GM12878 (cell line): ENCODE measurements at regions not wholly inside any gene's neighbourhood (a gene's known extent, or its start where the extent isn't known, plus 50 kb on each side); places are given as distances from the start of the nearest gene placed in this dataset.

ENCODE experiments used
- CREB1 ChIP-seq: IDR thresholded peaks from 2 replicates; pipeline ENCODE4 v1.6.1; 2012; ENCODE audit warnings: low read depth, mild to moderate bottlenecking, inconsistent platforms
- CTCF ChIP-seq, 3 experiments: IDR thresholded peaks in 2 of 3; conservative IDR thresholded peaks in 1 of 3; 2 replicates each; pipeline ENCODE4 v1.5.1; 2011; ENCODE audit warnings: low read depth in 3 of 3, low read length in 3 of 3, mild to moderate bottlenecking in 3 of 3, control low read depth in 2 of 3, moderate library complexity in 2 of 3, inconsistent platforms in 1 of 3, mixed read lengths in 1 of 3; ENCODE audit not compliant: control insufficient read depth in 2 of 3, insufficient read depth in 1 of 3; ENCODE audit errors: extremely low read depth in 1 of 3
- GABPA ChIP-seq: IDR thresholded peaks from 2 replicates; pipeline ENCODE4 v1.6.1; 2014; ENCODE audit warnings: antibody characterized with exemption, low read depth, mild to moderate bottlenecking, inconsistent platforms
- MAX ChIP-seq: IDR thresholded peaks from 2 replicates; pipeline ENCODE4 v1.6.1; 2012; ENCODE audit warnings: low read depth, low read length, improper control_type of control experiment
- MXI1 ChIP-seq: fragments of 150-350 bp; IDR thresholded peaks from 2 replicates; pipeline ENCODE4 v1.6.1; 2011; ENCODE audit warnings: low read depth, mild to moderate bottlenecking, inconsistent platforms, low read length, improper control_type of control experiment
- NFYB ChIP-seq: IDR thresholded peaks from 2 replicates; pipeline ENCODE4 v1.6.1; 2011; ENCODE audit warnings: low read depth, mild to moderate bottlenecking, low read length, improper control_type of control experiment, moderate library complexity; ENCODE audit not compliant: insufficient read depth
- PKNOX1 ChIP-seq: fragments of 450-650 bp; IDR thresholded peaks from 2 replicates; pipeline ENCODE4 v1.6.1; 2016; ENCODE audit warnings: mild to moderate bottlenecking
- RB1 ChIP-seq: fragments of 450-650 bp; formaldehyde crosslinking; IDR thresholded peaks from 2 replicates; pipeline ENCODE4 v1.6.1; 2017; ENCODE audit warnings: mild to moderate bottlenecking, borderline replicate concordance
- SIN3A ChIP-seq: IDR thresholded peaks from 2 replicates; pipeline ENCODE4 v1.6.1; 2012; ENCODE audit warnings: low read depth, low read length, improper control_type of control experiment
- SUPT20H ChIP-seq: IDR thresholded peaks from 2 replicates; pipeline ENCODE4 v1.6.1; 2011; ENCODE audit warnings: low read depth, mild to moderate bottlenecking, low read length, moderate library complexity, borderline replicate concordance; ENCODE audit not compliant: control insufficient read depth

GRCh38 chr10:64283621-64284020 is 762.4 kb downstream of the REEP3 start:
- no peak for TF ChIP-seq MXI1
- TF ChIP-seq SUPT20H: no peak
- TF ChIP-seq CTCF (IDR thresholded peaks at IDR 0.05 in 2 of 3, conservative IDR thresholded peaks at IDR 0.05 in 1 of 3; ENCODE audit: control insufficient read depth in 2 of 3, extremely low read depth in 1 of 3, insufficient read depth in 1 of 3, low read depth in 3 of 3, low read length in 3 of 3): no peak
- no peak for TF ChIP-seq NFYB
- TF ChIP-seq MAX: no peak
- TF ChIP-seq PKNOX1: no peak
- TF ChIP-seq RB1: no peak
- no peak for TF ChIP-seq CREB1
- no peak for TF ChIP-seq GABPA
- TF ChIP-seq SIN3A: no peak
